Right lobe of liver (tissue), 6 donors: ENCODE measurements at regions not wholly inside any gene's neighbourhood (a gene's known extent, or its start where the extent isn't known, plus 50 kb on each side); places are given as distances from the start of the nearest gene placed in this dataset.

Source experiments
- ATAC-seq, 4 donors: fragments of 200-7000 bp; cut with Tn5 transposase; one replicate each; pipeline ENCODE4 v1.9.1; 2020; ENCODE audit warnings: mild to moderate bottlenecking in 4 of 4, moderate library complexity in 4 of 4
- DNase-seq, 3 donors: peaks; one replicate each; pipeline ENCODE4 v3.0.0-alpha.2; 2020
- H3K27ac ChIP-seq, 3 donors: fragments of 200-600 bp; one replicate each; pipeline ENCODE4 v1.8.0; 2022
- H3K27me3 ChIP-seq, 2 donors: fragments of 200-600 bp; one replicate each; pipeline ENCODE4 v1.8.0; 2022
- H3K36me3 ChIP-seq, 4 donors: fragments of 200-600 bp; sonication (generic) in 1 of 4; one replicate each; pipeline versions ENCODE4 v1.5.1 to v1.8.0; 2017 to 2022; ENCODE audit warnings: control low read depth in 1 of 4
- H3K4me1 ChIP-seq, 4 donors: fragments of 200-600 bp; sonication (generic) in 1 of 4; one replicate each; pipeline versions ENCODE4 v1.5.1 to v1.8.0; 2017 to 2022; ENCODE audit warnings: control low read depth in 1 of 4
- H3K4me3 ChIP-seq, 3 donors: fragments of 200-600 bp; one replicate each; pipeline ENCODE4 v1.8.0; 2022
- H3K9me3 ChIP-seq, 4 donors: fragments of 200-600 bp; sonication (generic) in 1 of 4; one replicate each; pipeline versions ENCODE4 v1.5.1 to v1.8.0; 2017 to 2022; ENCODE audit warnings: control low read depth in 1 of 4
- POLR2A ChIP-seq: fragments of 450-650 bp; IDR thresholded peaks from one replicate; pipeline ENCODE4 v1.6.1; 2017; ENCODE audit warnings: antibody characterized with exemption, mild to moderate bottlenecking
- WGBS: methylation state at CpG from one replicate; pipeline ENCODE4 v1.1.6; 2018; ENCODE audit warnings: low coverage, low lambda C conversion rate; ENCODE audit not compliant: insufficient coverage; ENCODE audit errors: missing lambda C conversion rate; 5-methylcytosine and 5-hydroxymethylcytosine counted together
- intact Hi-C, 2 donors: fragments of 100-400 bp; cut with DNase I; formaldehyde crosslinking; loops; one replicate each; pipeline versions ENCODE4 v1.11.2 to v1.14.1; 2022
- TF ChIP-seq, protein P1 (sequence below), 4 donors: fragments of 200-600 bp in 3 of 4; fragments of 450-650 bp in 1 of 4; IDR thresholded peaks; one replicate each; pipeline versions ENCODE4 v1.5.1 to v1.8.0; 2016 to 2022; ENCODE audit warnings: antibody characterized with exemption in 4 of 4, mild to moderate bottlenecking in 2 of 4
- donor health status: DM: no; HTN: yes; CAD: no.
- donor health status: DM: no; HTN: no; CAD: no.
- donor health status: DM: no; HTN: no; CAD: no.
- donor health status: DM: no; HTN: yes; CAD: no.
- donor health status: DM: no; HTN: yes; CAD: no.

DNA sequence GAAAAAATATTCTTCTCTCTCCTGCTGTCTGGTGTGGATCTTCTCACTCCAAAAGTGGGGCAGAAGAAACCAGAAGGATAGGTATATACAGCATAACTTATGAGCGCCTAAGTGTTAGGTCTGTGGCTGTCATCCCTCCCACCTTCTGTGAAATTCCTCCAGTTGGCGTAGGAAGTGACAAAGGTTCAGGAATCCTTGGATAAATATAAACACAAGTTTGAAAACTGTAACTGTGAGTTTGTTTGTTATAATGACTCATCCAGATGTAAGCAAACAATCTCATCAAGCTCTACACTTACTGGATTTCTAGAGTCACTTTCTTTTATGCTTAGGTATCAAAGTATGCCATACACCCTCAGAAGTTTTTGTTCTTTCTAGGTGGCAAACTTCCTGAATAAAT is 405.2 kb downstream of the FAT4 start:
- TF ChIP-seq, protein P1, sequence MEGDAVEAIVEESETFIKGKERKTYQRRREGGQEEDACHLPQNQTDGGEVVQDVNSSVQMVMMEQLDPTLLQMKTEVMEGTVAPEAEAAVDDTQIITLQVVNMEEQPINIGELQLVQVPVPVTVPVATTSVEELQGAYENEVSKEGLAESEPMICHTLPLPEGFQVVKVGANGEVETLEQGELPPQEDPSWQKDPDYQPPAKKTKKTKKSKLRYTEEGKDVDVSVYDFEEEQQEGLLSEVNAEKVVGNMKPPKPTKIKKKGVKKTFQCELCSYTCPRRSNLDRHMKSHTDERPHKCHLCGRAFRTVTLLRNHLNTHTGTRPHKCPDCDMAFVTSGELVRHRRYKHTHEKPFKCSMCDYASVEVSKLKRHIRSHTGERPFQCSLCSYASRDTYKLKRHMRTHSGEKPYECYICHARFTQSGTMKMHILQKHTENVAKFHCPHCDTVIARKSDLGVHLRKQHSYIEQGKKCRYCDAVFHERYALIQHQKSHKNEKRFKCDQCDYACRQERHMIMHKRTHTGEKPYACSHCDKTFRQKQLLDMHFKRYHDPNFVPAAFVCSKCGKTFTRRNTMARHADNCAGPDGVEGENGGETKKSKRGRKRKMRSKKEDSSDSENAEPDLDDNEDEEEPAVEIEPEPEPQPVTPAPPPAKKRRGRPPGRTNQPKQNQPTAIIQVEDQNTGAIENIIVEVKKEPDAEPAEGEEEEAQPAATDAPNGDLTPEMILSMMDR (IDR thresholded peaks at IDR 0.05) = no peak
- TF ChIP-seq POLR2A = no peak
- Histone ChIP-seq H3K36me3 (no peaks in the 10 kb centered on the region), H3K27me3 (no peaks in the 10 kb centered on the region), H3K27ac (no peak overlapping the region), H3K9me3 (no peaks in the 10 kb centered on the region), H3K4me3 (no peak overlapping the region), H3K4me1 (peaks cover 0 to 6% (median 0%) of the 10 kb centered on the region in 4 donors)
- intact Hi-C loops = no loop called here
- DNase-seq (no peak), ATAC-seq (peak in 3 of 4 donors; percentile 58 to 98 (median 88))
- 43% methylated on average over 1 of the region's 2 CpGs for WGBS

DNA sequence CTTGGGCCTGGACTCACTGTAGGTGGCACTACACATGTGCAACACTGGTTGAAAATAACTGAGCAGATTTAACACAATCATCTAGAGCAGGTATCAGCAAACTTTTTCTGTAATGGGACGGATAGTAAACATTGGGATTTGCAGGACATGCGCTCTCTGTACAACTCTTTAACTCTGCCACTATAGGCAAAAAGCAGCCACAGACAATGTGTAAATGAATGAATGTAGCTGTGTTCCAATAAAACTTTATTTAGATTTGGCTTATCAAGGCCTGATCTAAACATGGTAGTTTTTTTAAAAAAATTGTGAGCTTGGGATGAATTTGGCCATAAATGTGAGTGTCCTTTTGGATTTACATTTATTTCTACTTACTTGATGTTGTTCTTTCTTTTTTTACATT is 407.3 kb downstream of the FAT4 start:
- no peak for ATAC-seq
- Histone ChIP-seq H3K4me1 (peaks cover 0 to 6% (median 0%) of the 10 kb centered on the region in 4 donors), H3K4me3 (no peak overlapping the region), H3K9me3 (no peaks in the 10 kb centered on the region), H3K27me3 (no peaks in the 10 kb centered on the region), H3K27ac (no peak overlapping the region), H3K36me3 (no peaks in the 10 kb centered on the region)
- intact Hi-C loops = no loop called here
- no peak for TF ChIP-seq POLR2A
- no peak for DNase-seq
- WGBS = 86% methylated on average over 2 of the region's 2 CpGs

DNA sequence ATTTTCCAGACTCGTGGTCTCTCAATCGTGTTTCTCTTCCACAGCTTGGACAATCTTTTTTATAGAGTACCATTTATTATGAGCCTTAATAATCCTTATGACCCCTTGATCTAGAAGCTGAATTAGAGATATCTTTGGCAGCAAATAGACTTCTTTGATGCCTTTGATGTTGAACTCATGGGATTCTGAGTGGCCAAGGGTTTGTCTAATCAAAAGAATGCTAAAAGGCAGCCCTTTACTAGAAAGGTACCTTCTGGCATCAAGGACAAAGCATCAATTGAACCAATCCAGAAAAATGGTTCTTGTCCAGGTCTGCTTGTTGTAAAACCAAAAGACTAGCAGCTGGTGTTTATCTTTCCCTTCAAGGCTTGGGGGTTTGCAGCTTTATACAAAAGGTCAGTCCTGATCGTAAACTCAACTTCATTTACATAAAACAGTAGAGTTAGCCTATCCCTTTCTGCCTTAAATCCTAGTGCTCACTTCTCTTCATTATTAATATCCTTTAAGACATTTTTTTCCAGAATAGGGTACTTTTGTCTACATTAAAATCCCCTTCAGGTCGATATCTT is 411.3 kb downstream of the FAT4 start:
- H3K4me1 ChIP-seq = no peaks in the 10 kb centered on the region
- no peaks in the 10 kb centered on the region for H3K27me3 ChIP-seq
- no peaks in the 10 kb centered on the region for H3K36me3 ChIP-seq
- intact Hi-C loops = no loop called here
- ATAC-seq (no peak), DNase-seq (no peak)
- H3K9me3 ChIP-seq = no peaks in the 10 kb centered on the region
- H3K27ac ChIP-seq = no peak overlapping the region
- no peak overlapping the region for H3K4me3 ChIP-seq
- 58% methylated on average over 4 of the region's 4 CpGs for WGBS
- TF ChIP-seq, protein P1 (IDR thresholded peaks at IDR 0.05) = no peak
- TF ChIP-seq POLR2A = no peak

- Histone ChIP-seq H3K9me3 (no peaks in the 10 kb centered on the region), H3K4me3 (no peak overlapping the region), H3K36me3 (no peaks in the 10 kb centered on the region), H3K4me1 (no peaks in the 10 kb centered on the region), H3K27me3 (no peaks in the 10 kb centered on the region), H3K27ac (no peak overlapping the region)
- WGBS = 89% methylated on average over 2 of the region's 2 CpGs
- intact Hi-C loops = no loop called here
- DNase-seq = no peak
- no peak for ATAC-seq
- TF ChIP-seq POLR2A = no peak
- TF ChIP-seq, protein P1 (IDR thresholded peaks at IDR 0.05) = no peak
These were observed 413.2 kb downstream of the FAT4 start for GRCh38 chr4:125727931-125728330.

- WGBS = 52% methylated on average over 2 of the region's 2 CpGs
- no peak for DNase-seq
- TF ChIP-seq POLR2A = no peak
- TF ChIP-seq, protein P1 (IDR thresholded peaks at IDR 0.05) = no peak
- Histone ChIP-seq H3K9me3 (no peaks in the 10 kb centered on the region), H3K27ac (no peak overlapping the region), H3K4me1 (no peaks in the 10 kb centered on the region), H3K4me3 (no peak overlapping the region), H3K36me3 (no peaks in the 10 kb centered on the region), H3K27me3 (no peaks in the 10 kb centered on the region)
- peak in 3 of 4 donors; percentile 47 to 75 (median 70) for ATAC-seq
- intact Hi-C loops = no loop called here
These were observed 413.8 kb downstream of the FAT4 start for GRCh38 chr4:125728568-125728967.
